Vagina (tissue), 2 donors: ENCODE measurements at regions not wholly inside any gene's neighbourhood (a gene's known extent, or its start where the extent isn't known, plus 50 kb on each side); places are given as distances from the start of the nearest gene placed in this dataset.

Experiments used
- DNase-seq, 2 donors: peaks; one replicate each; pipeline ENCODE4 v3.0.0-alpha.2; 2017; ENCODE audit errors: extremely low spot score in 2 of 2
- H3K27ac ChIP-seq: fragments of 200-600 bp; sonication (generic); one replicate; pipeline ENCODE4 v1.5.1; 2019
- H3K27me3 ChIP-seq: fragments of 200-600 bp; sonication (generic); one replicate; pipeline ENCODE4 v1.5.1; 2019
- H3K36me3 ChIP-seq, 2 donors: fragments of 200-600 bp; sonication (generic); one replicate each; pipeline ENCODE4 v1.5.1; 2017 to 2019
- H3K4me1 ChIP-seq: fragments of 200-600 bp; sonication (generic); one replicate; pipeline ENCODE4 v1.5.1; 2019
- H3K4me3 ChIP-seq, 2 donors: fragments of 200-600 bp; sonication (generic); 1 replicate in 1 of 2; 2 replicates in 1 of 2; pipeline ENCODE4 v1.5.1; 2016 to 2019
- H3K9me3 ChIP-seq: fragments of 200-600 bp; sonication (generic); one replicate; pipeline ENCODE4 v1.5.1; 2019
- CTCF ChIP-seq, 3 experiments: fragments of 450-650 bp in 2 of 3; fragments of 200-600 bp in 1 of 3; sonication (generic) in 1 of 3; IDR thresholded peaks; one replicate each; pipeline ENCODE4 v1.5.1; 2017 to 2019; ENCODE audit warnings: antibody characterized with exemption in 3 of 3, mild to moderate bottlenecking in 2 of 3, moderate library complexity in 2 of 3
- POLR2A ChIP-seq, 2 donors: fragments of 450-650 bp; IDR thresholded peaks; one replicate each; pipeline ENCODE4 v1.6.1; 2017; ENCODE audit warnings: antibody characterized with exemption in 2 of 2, mild to moderate bottlenecking in 2 of 2, moderate library complexity in 2 of 2
- POLR2AphosphoS5 ChIP-seq, 2 donors: sonication (generic); formaldehyde crosslinking; IDR thresholded peaks; one replicate each; pipeline ENCODE4 v1.9.0; 2017; ENCODE audit warnings: antibody characterized with exemption in 2 of 2, mild to moderate bottlenecking in 2 of 2, low read depth in 1 of 2; ENCODE audit not compliant: insufficient read depth in 1 of 2
- intact Hi-C: fragments of 100-400 bp; cut with DNase I; formaldehyde crosslinking; loops from one replicate; pipeline ENCODE4 v1.15.1; 2023

GRCh38 chr4:117692538-117692937, 341.7 kb upstream of the NDST3 start:
- intact Hi-C loops: no loop called here
- Histone ChIP-seq H3K4me3 (no peak overlapping the region), H3K27me3 (no peaks in the 10 kb centered on the region), H3K36me3 (no peaks in the 10 kb centered on the region), H3K4me1 (no peaks in the 10 kb centered on the region), H3K27ac (no peak overlapping the region), H3K9me3 (no peaks in the 10 kb centered on the region)
- no peak for TF ChIP-seq POLR2A (IDR thresholded peaks at IDR 0.05)
- TF ChIP-seq POLR2AphosphoS5 (IDR thresholded peaks at IDR 0.05; ENCODE audit: insufficient read depth in 1 of 2, low read depth in 1 of 2): no peak
- no peak for TF ChIP-seq CTCF (IDR thresholded peaks at IDR 0.05)
- DNase-seq: no peak

GRCh38 chr4:117699595-117699994, 334.7 kb upstream of the NDST3 start:
- Histone ChIP-seq H3K36me3 (no peaks in the 10 kb centered on the region), H3K4me1 (no peaks in the 10 kb centered on the region), H3K9me3 (no peaks in the 10 kb centered on the region), H3K27me3 (no peaks in the 10 kb centered on the region), H3K4me3 (no peak overlapping the region), H3K27ac (no peak overlapping the region)
- no peak for DNase-seq
- intact Hi-C loops: no loop called here
- TF ChIP-seq POLR2A (IDR thresholded peaks at IDR 0.05) (no peak), POLR2AphosphoS5 (IDR thresholded peaks at IDR 0.05; ENCODE audit: insufficient read depth in 1 of 2, low read depth in 1 of 2) (no peak), CTCF (IDR thresholded peaks at IDR 0.05) (no peak)

GRCh38 chr4:117700111-117700892, 334.0 kb upstream of the NDST3 start:
- H3K9me3 ChIP-seq: no peaks in the 10 kb centered on the region
- intact Hi-C loops: no loop called here
- H3K4me3 ChIP-seq: no peak overlapping the region
- H3K36me3 ChIP-seq: no peaks in the 10 kb centered on the region
- H3K27me3 ChIP-seq: no peaks in the 10 kb centered on the region
- H3K27ac ChIP-seq: no peak overlapping the region
- TF ChIP-seq POLR2A (IDR thresholded peaks at IDR 0.05): no peak
- no peak for DNase-seq
- H3K4me1 ChIP-seq: no peaks in the 10 kb centered on the region

GRCh38 chr4:117702353-117702752, 331.9 kb upstream of the NDST3 start:
- intact Hi-C loops: no loop called here
- Histone ChIP-seq H3K36me3 (no peaks in the 10 kb centered on the region), H3K4me3 (no peak overlapping the region), H3K27ac (no peak overlapping the region), H3K4me1 (no peaks in the 10 kb centered on the region), H3K27me3 (no peaks in the 10 kb centered on the region), H3K9me3 (no peaks in the 10 kb centered on the region)
- no peak for DNase-seq
- TF ChIP-seq POLR2AphosphoS5 (IDR thresholded peaks at IDR 0.05; ENCODE audit: insufficient read depth in 1 of 2, low read depth in 1 of 2): no peak
- TF ChIP-seq POLR2A (IDR thresholded peaks at IDR 0.05): no peak
- TF ChIP-seq CTCF (IDR thresholded peaks at IDR 0.05): no peak

GRCh38 chr4:117704721-117705120, 329.6 kb upstream of the NDST3 start:
- intact Hi-C loops: no loop called here
- Histone ChIP-seq H3K4me3 (no peak overlapping the region), H3K27me3 (no peaks in the 10 kb centered on the region)

More at GRCh38 chr4:117704721-117705120, 329.6 kb upstream of the NDST3 start:
- TF ChIP-seq POLR2AphosphoS5 (IDR thresholded peaks at IDR 0.05; ENCODE audit: insufficient read depth in 1 of 2, low read depth in 1 of 2): no peak
- TF ChIP-seq CTCF (IDR thresholded peaks at IDR 0.05): no peak
- TF ChIP-seq POLR2A (IDR thresholded peaks at IDR 0.05): no peak
- H3K27ac ChIP-seq: no peak overlapping the region
- no peak for DNase-seq
- no peaks in the 10 kb centered on the region for H3K4me1 ChIP-seq
- no peaks in the 10 kb centered on the region for H3K36me3 ChIP-seq
- H3K9me3 ChIP-seq: no peaks in the 10 kb centered on the region
